Mammary epithelial cell (primary cell): ENCODE measurements at regions not wholly inside any gene's neighbourhood (a gene's known extent, or its start where the extent isn't known, plus 50 kb on each side); places are given as distances from the start of the nearest gene placed in this dataset.

Source experiments
- EZH2 ChIP-seq: IDR thresholded peaks from 2 replicates; pipeline ENCODE4 v1.6.1; 2012; ENCODE audit warnings: low read length, inconsistent platforms, borderline replicate concordance
- TF ChIP-seq, protein P1 (sequence below), 2 donors: IDR thresholded peaks in 1 of 2; conservative IDR thresholded peaks in 1 of 2; 2 replicates each; pipeline ENCODE4 v1.5.1; 2011 to 2012; ENCODE audit warnings: inconsistent platforms in 2 of 2, low read length in 2 of 2, mild to moderate bottlenecking in 2 of 2, control low read depth in 1 of 2, low read depth in 1 of 2; ENCODE audit not compliant: insufficient read depth in 1 of 2; ENCODE audit errors: extremely low read depth in 1 of 2

DNA sequence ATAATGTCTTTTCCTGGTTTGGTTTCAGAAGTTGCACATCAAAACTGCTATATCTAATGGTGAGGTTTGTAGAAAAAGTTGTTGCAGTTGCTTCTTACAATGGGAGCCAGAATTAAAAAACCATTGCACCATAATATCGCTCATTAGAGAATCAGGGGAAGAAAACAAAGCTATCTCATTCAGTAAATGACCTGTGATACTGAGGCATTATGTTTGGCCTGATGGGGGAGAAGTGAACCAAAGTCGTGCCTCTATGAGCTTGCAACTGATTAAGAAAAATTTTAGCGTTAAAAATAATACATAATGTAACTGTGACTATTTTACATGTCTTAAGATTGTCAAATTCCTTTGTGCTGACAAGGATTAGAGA lies 60.2 kb upstream of the ARHGEF26 start:
- TF ChIP-seq, protein P1, sequence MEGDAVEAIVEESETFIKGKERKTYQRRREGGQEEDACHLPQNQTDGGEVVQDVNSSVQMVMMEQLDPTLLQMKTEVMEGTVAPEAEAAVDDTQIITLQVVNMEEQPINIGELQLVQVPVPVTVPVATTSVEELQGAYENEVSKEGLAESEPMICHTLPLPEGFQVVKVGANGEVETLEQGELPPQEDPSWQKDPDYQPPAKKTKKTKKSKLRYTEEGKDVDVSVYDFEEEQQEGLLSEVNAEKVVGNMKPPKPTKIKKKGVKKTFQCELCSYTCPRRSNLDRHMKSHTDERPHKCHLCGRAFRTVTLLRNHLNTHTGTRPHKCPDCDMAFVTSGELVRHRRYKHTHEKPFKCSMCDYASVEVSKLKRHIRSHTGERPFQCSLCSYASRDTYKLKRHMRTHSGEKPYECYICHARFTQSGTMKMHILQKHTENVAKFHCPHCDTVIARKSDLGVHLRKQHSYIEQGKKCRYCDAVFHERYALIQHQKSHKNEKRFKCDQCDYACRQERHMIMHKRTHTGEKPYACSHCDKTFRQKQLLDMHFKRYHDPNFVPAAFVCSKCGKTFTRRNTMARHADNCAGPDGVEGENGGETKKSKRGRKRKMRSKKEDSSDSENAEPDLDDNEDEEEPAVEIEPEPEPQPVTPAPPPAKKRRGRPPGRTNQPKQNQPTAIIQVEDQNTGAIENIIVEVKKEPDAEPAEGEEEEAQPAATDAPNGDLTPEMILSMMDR (conservative IDR thresholded peaks at IDR 0.05 in 1 of 2, IDR thresholded peaks at IDR 0.05 in 1 of 2; ENCODE audit: extremely low read depth in 1 of 2, insufficient read depth in 1 of 2, low read depth in 1 of 2, low read length in 2 of 2), result no peak
- no peak for TF ChIP-seq EZH2
